PFSK-1 (cell line): ENCODE measurements at regions not wholly inside any gene's neighbourhood (a gene's known extent, or its start where the extent isn't known, plus 50 kb on each side); places are given as distances from the start of the nearest gene placed in this dataset.

ENCODE experiments used
- POLR2AphosphoS5 ChIP-seq: IDR thresholded peaks from 2 replicates; pipeline ENCODE4 v1.6.1; 2012; ENCODE audit warnings: low read depth, mild to moderate bottlenecking, control low read depth, low read length, moderate library complexity
- SIN3A ChIP-seq: IDR thresholded peaks from 2 replicates; pipeline ENCODE4 v1.6.1; 2012; ENCODE audit warnings: mild to moderate bottlenecking, low read length, moderate library complexity, borderline replicate concordance; ENCODE audit not compliant: insufficient read depth
- TF ChIP-seq, protein P1 (sequence below), 2 experiments: IDR thresholded peaks; 2 replicates each; pipeline versions ENCODE4 v1.6.1 to v1.8.0; 2011 to 2012; ENCODE audit warnings: low read depth in 2 of 2, low read length in 2 of 2, control low read depth in 1 of 2, inconsistent platforms in 1 of 2, mild to moderate bottlenecking in 1 of 2, moderate library complexity in 1 of 2; ENCODE audit not compliant: insufficient read depth in 1 of 2

DNA sequence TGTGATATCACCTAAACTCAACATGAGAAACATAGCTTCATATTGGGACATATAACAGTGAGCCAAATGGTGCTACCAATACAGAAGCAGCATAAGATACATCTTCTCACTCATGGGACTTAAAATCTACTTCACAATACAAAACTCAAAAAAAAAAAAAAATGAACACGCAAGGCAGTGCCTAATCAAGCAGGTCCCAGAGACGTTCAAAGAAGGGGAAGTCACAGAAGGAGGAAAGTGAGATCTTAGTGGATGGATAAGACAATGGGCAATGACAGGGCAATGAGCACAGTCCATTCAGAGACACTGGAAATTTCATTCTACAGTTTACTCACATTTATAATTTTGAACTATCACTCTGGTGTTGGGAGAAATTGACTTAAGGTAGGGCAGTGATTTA is 88.3 kb downstream of the FAM50B start:
- TF ChIP-seq SIN3A = no peak
- no peak for TF ChIP-seq POLR2AphosphoS5
- TF ChIP-seq, protein P1, sequence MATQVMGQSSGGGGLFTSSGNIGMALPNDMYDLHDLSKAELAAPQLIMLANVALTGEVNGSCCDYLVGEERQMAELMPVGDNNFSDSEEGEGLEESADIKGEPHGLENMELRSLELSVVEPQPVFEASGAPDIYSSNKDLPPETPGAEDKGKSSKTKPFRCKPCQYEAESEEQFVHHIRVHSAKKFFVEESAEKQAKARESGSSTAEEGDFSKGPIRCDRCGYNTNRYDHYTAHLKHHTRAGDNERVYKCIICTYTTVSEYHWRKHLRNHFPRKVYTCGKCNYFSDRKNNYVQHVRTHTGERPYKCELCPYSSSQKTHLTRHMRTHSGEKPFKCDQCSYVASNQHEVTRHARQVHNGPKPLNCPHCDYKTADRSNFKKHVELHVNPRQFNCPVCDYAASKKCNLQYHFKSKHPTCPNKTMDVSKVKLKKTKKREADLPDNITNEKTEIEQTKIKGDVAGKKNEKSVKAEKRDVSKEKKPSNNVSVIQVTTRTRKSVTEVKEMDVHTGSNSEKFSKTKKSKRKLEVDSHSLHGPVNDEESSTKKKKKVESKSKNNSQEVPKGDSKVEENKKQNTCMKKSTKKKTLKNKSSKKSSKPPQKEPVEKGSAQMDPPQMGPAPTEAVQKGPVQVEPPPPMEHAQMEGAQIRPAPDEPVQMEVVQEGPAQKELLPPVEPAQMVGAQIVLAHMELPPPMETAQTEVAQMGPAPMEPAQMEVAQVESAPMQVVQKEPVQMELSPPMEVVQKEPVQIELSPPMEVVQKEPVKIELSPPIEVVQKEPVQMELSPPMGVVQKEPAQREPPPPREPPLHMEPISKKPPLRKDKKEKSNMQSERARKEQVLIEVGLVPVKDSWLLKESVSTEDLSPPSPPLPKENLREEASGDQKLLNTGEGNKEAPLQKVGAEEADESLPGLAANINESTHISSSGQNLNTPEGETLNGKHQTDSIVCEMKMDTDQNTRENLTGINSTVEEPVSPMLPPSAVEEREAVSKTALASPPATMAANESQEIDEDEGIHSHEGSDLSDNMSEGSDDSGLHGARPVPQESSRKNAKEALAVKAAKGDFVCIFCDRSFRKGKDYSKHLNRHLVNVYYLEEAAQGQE (IDR thresholded peaks at IDR 0.05; ENCODE audit: insufficient read depth in 1 of 2, low read depth in 2 of 2, low read length in 2 of 2) = no peak
